Panc1 (cell line): ENCODE measurements at regions not wholly inside any gene's neighbourhood (a gene's known extent, or its start where the extent isn't known, plus 50 kb on each side); places are given as distances from the start of the nearest gene placed in this dataset.

ENCODE experiments used
- POLR2AphosphoS5 ChIP-seq: IDR thresholded peaks from 2 replicates; pipeline ENCODE4 v1.6.1; 2012; ENCODE audit warnings: mild to moderate bottlenecking, low read depth, low read length, moderate library complexity
- TF ChIP-seq, protein P1 (sequence below): fragments of 450-650 bp; IDR thresholded peaks from 2 replicates; pipeline ENCODE4 v1.5.1; 2017; ENCODE audit warnings: mild to moderate bottlenecking

DNA sequence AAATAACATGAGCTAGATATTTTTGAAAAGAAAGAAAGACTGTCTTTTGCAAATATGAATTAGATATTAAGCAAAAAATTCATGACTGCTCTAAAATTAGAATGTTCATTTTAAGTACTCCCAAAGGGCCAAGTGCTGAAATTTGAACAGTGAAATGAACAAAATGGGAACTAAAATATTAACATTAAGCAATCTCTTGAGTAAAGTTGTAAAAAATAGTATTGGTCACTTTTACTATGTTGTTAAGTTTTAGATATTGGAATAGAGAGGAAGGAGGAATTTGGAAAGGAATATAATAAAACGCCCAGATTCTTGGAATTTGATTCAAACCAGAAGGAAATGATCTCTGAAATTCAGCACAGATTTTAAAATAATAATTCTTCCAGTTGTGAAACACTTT, 125.9 kb upstream of the ANK2 start:
- TF ChIP-seq, protein P1, sequence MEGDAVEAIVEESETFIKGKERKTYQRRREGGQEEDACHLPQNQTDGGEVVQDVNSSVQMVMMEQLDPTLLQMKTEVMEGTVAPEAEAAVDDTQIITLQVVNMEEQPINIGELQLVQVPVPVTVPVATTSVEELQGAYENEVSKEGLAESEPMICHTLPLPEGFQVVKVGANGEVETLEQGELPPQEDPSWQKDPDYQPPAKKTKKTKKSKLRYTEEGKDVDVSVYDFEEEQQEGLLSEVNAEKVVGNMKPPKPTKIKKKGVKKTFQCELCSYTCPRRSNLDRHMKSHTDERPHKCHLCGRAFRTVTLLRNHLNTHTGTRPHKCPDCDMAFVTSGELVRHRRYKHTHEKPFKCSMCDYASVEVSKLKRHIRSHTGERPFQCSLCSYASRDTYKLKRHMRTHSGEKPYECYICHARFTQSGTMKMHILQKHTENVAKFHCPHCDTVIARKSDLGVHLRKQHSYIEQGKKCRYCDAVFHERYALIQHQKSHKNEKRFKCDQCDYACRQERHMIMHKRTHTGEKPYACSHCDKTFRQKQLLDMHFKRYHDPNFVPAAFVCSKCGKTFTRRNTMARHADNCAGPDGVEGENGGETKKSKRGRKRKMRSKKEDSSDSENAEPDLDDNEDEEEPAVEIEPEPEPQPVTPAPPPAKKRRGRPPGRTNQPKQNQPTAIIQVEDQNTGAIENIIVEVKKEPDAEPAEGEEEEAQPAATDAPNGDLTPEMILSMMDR, result no peak
- TF ChIP-seq POLR2AphosphoS5, result no peak
